GM18861 (cell line): ENCODE measurements at regions not wholly inside any gene's neighbourhood (a gene's known extent, or its start where the extent isn't known, plus 50 kb on each side); places are given as distances from the start of the nearest gene placed in this dataset.
"Not testable (repeated sequence)": the region's sequence is repeated elsewhere in the genome, so short reads cannot be mapped to it uniquely, and the experiment has no call there.

Experiments
- ATAC-seq: cut with Tn5 transposase; IDR thresholded peaks from one replicate; pipeline ENCODE4 v1.9.1; 2021; ENCODE audit not compliant: unreplicated experiment

GRCh38 chr5:167355346-167355745 lies 936.1 kb upstream of the WWC1 start:
- ATAC-seq: no peak

- no peak for ATAC-seq
Observed at GRCh38 chr5:167356374-167356773, 935.1 kb upstream of the WWC1 start.

GRCh38 chr5:167358868-167359492 lies 932.5 kb upstream of the WWC1 start:
- no peak for ATAC-seq

GRCh38 chr5:167361795-167362194 lies 929.6 kb upstream of the WWC1 start:
- ATAC-seq: no peak

GRCh38 chr5:167363065-167363464 lies 928.4 kb upstream of the WWC1 start:
- ATAC-seq: no peak

GRCh38 chr5:167375125-167375524 lies 916.3 kb upstream of the WWC1 start:
- no peak for ATAC-seq

GRCh38 chr5:167378894-167379723 lies 912.3 kb upstream of the WWC1 start:
- ATAC-seq: no peak

- no peak for ATAC-seq
Observed at GRCh38 chr5:167381457-167381856, 910.0 kb upstream of the WWC1 start.

- no peak for ATAC-seq
Observed at GRCh38 chr5:167389537-167389936, 901.9 kb upstream of the WWC1 start.

GRCh38 chr5:167391286-167391685 lies 900.2 kb upstream of the WWC1 start:
- ATAC-seq: not testable (repeated sequence)

GRCh38 chr5:167392240-167392639 lies 899.2 kb upstream of the WWC1 start:
- ATAC-seq: no peak

GRCh38 chr5:167393358-167393757 lies 898.1 kb upstream of the WWC1 start:
- no peak for ATAC-seq

GRCh38 chr5:167402671-167403070 lies 888.8 kb upstream of the WWC1 start:
- no peak for ATAC-seq

GRCh38 chr5:167406513-167406912 lies 884.9 kb upstream of the WWC1 start:
- no peak for ATAC-seq

GRCh38 chr5:167412556-167412955 lies 878.9 kb upstream of the WWC1 start:
- ATAC-seq: no peak

GRCh38 chr5:167413506-167413905 lies 877.9 kb upstream of the WWC1 start:
- no peak for ATAC-seq

- no peak for ATAC-seq
Observed at GRCh38 chr5:167414611-167415010, 876.8 kb upstream of the WWC1 start.

- ATAC-seq: no peak
Observed at GRCh38 chr5:167415779-167416746, 875.4 kb upstream of the WWC1 start.

- ATAC-seq: no peak
Observed at GRCh38 chr5:167417662-167418061, 873.8 kb upstream of the WWC1 start.

- no peak for ATAC-seq
Observed at GRCh38 chr5:167425161-167425560, 866.3 kb upstream of the WWC1 start.

GRCh38 chr5:167426501-167426900 lies 864.9 kb upstream of the WWC1 start:
- ATAC-seq: no peak
